ENCODE measurements at regions not wholly inside any gene's neighbourhood (a gene's known extent, or its start where the extent isn't known, plus 50 kb on each side); places are given as distances from the start of the nearest gene placed in this dataset.

DNA sequence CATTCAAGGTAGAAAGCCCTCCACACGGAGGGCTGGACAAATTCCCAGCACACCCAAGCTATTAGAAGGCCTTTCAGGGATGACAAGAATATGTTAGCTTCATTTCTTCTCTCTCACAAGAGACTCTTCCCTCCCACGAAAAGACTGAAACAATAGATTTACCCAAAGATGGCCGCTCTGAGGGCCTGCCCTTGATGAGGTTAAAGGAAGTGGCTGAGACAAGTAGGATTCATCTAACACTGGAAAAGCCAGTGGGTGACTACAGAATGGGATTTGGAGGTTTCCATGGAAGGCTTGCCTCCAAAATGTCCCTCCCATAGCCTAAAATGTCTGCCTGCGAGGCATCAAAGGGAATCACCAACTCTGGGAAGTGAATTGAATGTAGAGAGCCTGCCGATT lies 277.6 kb downstream of the CLIC5 start:
- TF ChIP-seq, protein P1, sequence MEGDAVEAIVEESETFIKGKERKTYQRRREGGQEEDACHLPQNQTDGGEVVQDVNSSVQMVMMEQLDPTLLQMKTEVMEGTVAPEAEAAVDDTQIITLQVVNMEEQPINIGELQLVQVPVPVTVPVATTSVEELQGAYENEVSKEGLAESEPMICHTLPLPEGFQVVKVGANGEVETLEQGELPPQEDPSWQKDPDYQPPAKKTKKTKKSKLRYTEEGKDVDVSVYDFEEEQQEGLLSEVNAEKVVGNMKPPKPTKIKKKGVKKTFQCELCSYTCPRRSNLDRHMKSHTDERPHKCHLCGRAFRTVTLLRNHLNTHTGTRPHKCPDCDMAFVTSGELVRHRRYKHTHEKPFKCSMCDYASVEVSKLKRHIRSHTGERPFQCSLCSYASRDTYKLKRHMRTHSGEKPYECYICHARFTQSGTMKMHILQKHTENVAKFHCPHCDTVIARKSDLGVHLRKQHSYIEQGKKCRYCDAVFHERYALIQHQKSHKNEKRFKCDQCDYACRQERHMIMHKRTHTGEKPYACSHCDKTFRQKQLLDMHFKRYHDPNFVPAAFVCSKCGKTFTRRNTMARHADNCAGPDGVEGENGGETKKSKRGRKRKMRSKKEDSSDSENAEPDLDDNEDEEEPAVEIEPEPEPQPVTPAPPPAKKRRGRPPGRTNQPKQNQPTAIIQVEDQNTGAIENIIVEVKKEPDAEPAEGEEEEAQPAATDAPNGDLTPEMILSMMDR (IDR thresholded peaks at IDR 0.05) = no peak
- no peak for TF ChIP-seq POLR2A (IDR thresholded peaks at IDR 0.05)

Measured in lower leg skin (tissue), 3 donors.